AG09309 (cell line): ENCODE measurements at regions not wholly inside any gene's neighbourhood (a gene's known extent, or its start where the extent isn't known, plus 50 kb on each side); places are given as distances from the start of the nearest gene placed in this dataset.
"Not testable (repeated sequence)": the region's sequence is repeated elsewhere in the genome, so short reads cannot be mapped to it uniquely, and the experiment has no call there.

Experiments
- DNase-seq: peaks from one replicate; pipeline ENCODE4 v3.0.0-alpha.2; 2010; ENCODE audit warnings: low read depth
- H3K4me3 ChIP-seq: 2 replicates; pipeline ENCODE4 v1.5.1; 2011; ENCODE audit warnings: mild to moderate bottlenecking, low read depth, low read length, moderate library complexity; ENCODE audit not compliant: control insufficient read depth
- TF ChIP-seq, protein P1 (sequence below): IDR thresholded peaks from 2 replicates; pipeline ENCODE4 v1.5.1; 2011; ENCODE audit warnings: mild to moderate bottlenecking, low read depth, low read length, inconsistent platforms; ENCODE audit not compliant: insufficient read depth, control insufficient read depth; ENCODE audit errors: missing control alignments

DNA sequence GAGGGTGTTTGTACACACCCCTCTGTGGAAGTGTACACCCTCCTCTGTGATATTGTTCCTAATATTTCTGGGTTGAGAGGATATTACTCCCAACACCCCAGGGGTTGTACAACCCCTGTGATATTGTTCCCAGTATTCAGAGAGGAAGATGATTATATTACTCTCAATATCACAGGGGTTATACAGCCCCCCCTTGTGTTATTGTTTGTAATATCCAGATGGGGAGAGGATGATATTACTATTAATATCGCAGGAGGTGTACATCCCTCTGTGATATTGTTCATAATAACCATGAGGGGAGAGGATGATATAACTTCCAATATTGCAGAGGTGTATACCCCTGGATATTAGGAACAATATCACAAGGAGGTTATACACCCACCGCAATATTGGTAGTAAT lies 566.1 kb upstream of the MIS18BP1 start:
- TF ChIP-seq, protein P1, sequence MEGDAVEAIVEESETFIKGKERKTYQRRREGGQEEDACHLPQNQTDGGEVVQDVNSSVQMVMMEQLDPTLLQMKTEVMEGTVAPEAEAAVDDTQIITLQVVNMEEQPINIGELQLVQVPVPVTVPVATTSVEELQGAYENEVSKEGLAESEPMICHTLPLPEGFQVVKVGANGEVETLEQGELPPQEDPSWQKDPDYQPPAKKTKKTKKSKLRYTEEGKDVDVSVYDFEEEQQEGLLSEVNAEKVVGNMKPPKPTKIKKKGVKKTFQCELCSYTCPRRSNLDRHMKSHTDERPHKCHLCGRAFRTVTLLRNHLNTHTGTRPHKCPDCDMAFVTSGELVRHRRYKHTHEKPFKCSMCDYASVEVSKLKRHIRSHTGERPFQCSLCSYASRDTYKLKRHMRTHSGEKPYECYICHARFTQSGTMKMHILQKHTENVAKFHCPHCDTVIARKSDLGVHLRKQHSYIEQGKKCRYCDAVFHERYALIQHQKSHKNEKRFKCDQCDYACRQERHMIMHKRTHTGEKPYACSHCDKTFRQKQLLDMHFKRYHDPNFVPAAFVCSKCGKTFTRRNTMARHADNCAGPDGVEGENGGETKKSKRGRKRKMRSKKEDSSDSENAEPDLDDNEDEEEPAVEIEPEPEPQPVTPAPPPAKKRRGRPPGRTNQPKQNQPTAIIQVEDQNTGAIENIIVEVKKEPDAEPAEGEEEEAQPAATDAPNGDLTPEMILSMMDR, result no peak
- H3K4me3 ChIP-seq, result no peak overlapping the region
- no peak for DNase-seq

DNA sequence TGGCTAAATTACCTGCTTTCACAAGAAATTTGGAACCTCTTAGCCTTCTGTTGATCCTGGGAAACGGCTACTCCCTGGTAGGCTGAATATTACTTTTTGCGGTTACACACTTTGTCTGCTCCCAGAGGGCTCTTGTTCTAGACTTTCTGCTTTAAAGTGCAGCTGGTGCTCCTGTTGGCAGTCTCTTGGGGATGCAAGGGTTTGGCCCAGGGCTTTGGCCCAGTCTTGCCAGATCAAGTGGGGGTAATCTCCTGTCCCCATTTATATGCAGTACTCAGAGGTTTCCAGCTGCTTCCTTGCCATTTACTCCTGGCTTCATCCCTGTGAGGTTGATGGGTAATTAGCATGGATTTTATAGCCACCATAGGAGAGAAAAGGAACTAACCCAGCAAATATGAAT lies 558.2 kb upstream of the MIS18BP1 start:
- TF ChIP-seq, protein P1, result no peak
- no peak for DNase-seq
- H3K4me3 ChIP-seq, result no peak overlapping the region

DNA sequence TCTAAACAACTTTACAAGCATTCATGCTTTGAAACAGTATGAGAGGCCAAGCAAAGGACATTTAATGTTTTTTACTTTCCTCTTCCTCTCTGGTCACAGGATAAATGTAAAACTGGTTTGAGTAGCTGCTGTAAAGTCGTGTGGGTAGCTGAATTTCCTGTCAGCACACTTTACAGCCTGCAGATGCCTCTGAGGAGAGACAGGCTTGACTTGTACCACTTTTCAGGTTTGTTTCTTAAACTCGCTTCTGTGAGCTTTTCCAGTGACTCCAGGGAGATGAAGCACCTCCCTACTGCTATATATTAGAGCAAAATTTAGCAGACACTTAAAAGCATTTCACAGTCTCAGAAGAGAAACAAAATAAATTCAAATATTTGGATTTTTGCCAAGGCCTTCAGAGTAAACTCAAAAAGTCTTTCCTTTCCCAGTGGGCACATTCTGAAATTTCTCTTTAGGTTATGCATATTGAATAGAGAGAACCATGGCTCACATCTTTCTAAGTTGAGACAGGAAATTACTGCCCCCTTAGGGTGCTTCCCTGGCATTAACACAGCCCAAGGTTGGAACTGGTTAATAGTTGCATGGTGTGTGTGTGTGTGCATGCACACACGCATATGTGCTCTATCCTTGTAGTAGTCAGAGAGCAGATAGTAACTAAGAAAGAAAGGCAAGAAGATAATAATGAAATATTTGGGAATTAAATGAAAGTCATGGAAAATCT lies 557.3 kb upstream of the MIS18BP1 start:
- TF ChIP-seq, protein P1, result no peak
- DNase-seq, result no peak

DNA sequence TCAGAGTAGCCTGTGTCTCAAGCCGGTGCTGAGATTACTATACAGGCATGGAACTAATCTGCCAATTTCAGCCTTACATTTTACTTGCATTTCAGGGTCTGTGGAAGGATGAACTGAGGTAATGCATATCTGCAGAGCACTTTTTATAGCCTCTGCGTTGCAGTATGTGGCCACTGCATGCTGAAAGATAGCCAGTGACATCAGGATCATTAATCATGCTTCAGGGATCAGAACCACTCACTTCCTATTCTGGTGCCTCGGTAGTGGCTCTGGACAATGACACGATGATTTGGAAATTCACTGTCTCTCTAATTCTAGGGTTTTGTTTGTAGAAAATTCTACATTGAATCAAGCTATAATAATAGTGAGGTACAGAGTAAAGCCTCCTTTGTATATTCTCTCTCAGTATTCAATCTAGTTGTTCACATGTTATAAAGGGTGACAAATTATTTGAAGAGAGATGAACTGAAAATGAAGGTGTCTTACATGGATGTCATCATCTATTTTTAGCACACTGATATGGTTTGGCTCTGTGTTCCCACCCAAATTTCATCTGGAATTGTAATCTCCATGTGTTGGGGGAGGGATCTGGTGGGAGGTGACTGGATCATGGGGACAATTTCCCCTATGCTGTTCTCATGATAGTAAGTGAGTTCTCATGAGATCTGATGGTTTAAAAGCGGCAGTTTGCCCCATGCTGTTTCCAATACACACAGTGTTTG lies 554.3 kb upstream of the MIS18BP1 start:
- TF ChIP-seq, protein P1, result no peak
- DNase-seq, result no peak
- H3K4me3 ChIP-seq, result no peak overlapping the region

More for the DNA sequence above, 557.3 kb upstream of the MIS18BP1 start:
- H3K4me3 ChIP-seq, result no peak overlapping the region

DNA sequence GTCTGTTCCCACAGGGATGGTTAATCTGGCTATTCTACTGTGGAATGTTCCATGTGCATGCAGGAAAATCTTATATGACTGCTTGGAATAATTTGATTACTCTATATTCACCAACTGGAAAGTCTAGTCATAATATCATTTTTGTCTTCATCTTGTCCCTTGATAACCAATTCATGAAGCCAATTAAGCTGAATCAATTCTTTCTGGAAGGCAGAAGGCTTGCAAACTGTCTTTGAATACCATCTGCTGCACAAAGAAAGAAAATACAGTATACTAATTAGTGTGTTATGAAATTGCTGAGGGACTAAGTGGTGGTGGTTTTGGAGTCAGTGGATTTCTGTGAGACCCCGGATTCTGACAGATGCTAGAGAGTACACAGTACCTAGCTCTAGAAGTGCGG lies 546.5 kb upstream of the MIS18BP1 start:
- TF ChIP-seq, protein P1, result no peak
- H3K4me3 ChIP-seq, result no peak overlapping the region
- DNase-seq, result no peak

DNA sequence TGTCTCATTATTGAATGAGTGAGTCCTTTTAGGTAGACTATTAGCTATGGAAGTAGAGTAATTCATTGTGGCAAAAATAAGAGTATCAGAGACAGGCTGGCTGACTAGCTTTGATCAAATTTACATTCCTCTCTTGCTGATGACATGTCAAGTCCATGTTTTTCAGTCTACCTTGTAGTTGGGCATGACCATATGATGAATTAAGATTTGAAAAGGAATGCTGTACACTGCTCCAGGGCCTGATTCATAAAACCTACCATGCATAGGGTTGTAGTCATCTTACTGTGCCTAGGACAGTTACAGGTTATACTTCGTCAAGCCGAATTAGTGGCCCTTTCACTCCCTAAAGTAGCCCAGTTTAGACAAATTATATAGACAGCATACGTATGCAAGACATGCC lies 545.7 kb upstream of the MIS18BP1 start:
- TF ChIP-seq, protein P1, result no peak
- no peak overlapping the region for H3K4me3 ChIP-seq

DNA sequence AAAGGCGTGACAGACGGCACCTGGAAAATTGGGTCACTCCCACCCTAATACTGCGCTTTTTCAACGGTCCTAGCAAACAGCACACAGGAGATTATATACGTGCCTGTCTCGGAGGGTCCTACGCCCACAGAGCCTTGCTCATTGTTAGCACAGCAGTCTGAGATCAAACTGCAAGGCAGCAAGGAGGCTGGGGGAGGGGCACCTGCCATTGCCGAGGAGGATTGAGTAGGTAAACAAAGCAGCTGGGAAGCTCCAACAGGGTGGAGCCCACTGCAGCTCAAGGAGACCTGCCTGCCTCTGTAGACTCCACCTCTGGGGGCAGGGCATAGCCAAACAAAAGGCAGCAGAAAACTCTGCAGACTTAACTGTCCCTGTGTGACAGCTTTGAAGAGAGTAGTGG lies 543.0 kb upstream of the MIS18BP1 start:
- DNase-seq, result not testable (repeated sequence)

More for the DNA sequence above, 545.7 kb upstream of the MIS18BP1 start:
- no peak for DNase-seq

More for the DNA sequence above, 543.0 kb upstream of the MIS18BP1 start:
- H3K4me3 ChIP-seq, result not testable (repeated sequence)
